SK-N-MC (cell line): ENCODE measurements at regions not wholly inside any gene's neighbourhood (a gene's known extent, or its start where the extent isn't known, plus 50 kb on each side); places are given as distances from the start of the nearest gene placed in this dataset.

Source experiments
- EZH2 ChIP-seq: fragments of 200-600 bp; sonication (generic); IDR thresholded peaks from one replicate; pipeline ENCODE4 v1.6.1; 2017; ENCODE audit warnings: antibody characterized with exemption
- FOXP2 ChIP-seq: optimal IDR thresholded peaks from 2 replicates; pipeline ENCODE3; 2011; ENCODE audit warnings: mild to moderate bottlenecking, moderate library complexity; ENCODE audit not compliant: insufficient read depth; ENCODE audit errors: extremely low read length, control extremely low read depth
- POLR2AphosphoS5 ChIP-seq: IDR thresholded peaks from 2 replicates; pipeline ENCODE4 v1.6.1; 2012; ENCODE audit warnings: mild to moderate bottlenecking, low read depth, low read length, borderline replicate concordance

DNA sequence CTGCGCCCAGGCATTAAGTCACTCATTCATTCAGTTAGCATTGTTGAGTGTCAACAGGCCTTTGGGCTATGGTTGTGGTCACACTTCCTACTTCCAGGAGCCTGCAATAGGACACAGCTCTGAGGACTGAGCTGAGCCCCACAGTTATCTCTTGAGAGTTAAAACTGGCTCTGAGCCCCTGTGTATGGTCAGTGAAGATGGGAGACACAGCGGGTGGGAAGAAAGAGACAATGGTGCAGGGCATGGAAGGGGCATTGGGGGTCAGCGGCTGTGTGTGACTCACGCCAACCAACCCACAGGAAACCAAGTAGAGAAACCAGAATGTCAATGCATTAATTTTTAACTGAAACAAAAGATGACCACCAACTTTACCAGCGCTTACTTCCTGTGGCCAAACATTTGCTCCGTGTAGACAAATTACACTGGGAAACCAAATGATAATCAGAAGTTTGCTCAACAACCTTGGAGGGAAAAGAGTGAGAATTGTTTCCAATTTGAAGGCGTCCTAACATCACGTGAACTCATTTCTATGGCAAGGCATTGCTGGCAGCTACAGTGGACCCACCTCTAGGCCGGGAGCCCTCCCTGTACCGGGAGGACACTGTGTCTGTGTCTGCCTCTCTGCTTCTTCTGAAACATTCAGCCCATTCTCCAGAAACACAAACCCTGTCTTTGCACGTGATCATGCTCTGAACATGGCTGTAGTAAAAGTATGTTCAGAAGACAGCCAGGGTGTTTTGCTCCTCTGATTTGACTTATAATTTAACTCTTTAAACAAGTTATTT is 212.0 kb upstream of the ID2 start:
- TF ChIP-seq EZH2 (no peak), POLR2AphosphoS5 (no peak), FOXP2 (no peak)
